Omental fat pad (tissue), 3 donors: ENCODE measurements at regions not wholly inside any gene's neighbourhood (a gene's known extent, or its start where the extent isn't known, plus 50 kb on each side); places are given as distances from the start of the nearest gene placed in this dataset.

Source experiments
- ATAC-seq: fragments of 150-250 bp; one replicate; pipeline ENCODE4 v1.9.1; 2016; ENCODE audit warnings: mild to moderate bottlenecking, moderate library complexity; ENCODE audit not compliant: low FRiP score
- DNase-seq: peaks from one replicate; pipeline ENCODE4 v3.0.0-alpha.2; 2019; ENCODE audit warnings: low spot score
- CTCF ChIP-seq, 3 donors: fragments of 450-650 bp; IDR thresholded peaks; one replicate each; pipeline ENCODE4 v1.5.1; 2016 to 2017; ENCODE audit warnings: antibody characterized with exemption in 3 of 3, mild to moderate bottlenecking in 3 of 3, moderate library complexity in 2 of 3

DNA sequence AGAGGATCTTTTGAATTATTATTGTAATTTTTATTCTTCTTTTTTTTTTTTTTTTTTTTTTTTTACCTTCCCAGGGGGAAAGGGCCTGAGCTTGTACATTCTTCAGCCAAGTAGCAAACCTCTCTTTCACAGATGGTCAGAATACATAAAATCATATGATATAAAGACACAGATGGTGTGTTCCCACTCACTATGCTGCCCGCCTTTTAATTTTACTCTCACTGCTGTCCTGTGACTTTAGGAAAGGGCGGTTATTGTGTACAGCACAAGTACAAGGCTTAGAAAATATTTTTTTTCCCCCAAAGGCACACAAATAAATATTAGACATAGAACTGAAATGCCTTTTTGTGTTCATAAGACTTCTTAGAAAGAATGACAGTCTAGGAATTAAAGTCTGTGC is 213.6 kb downstream of the RPS24 start:
- DNase-seq (no peak), ATAC-seq (no peak)
- TF ChIP-seq CTCF (IDR thresholded peaks at IDR 0.05) = no peak

- no peak for ATAC-seq
- no peak for TF ChIP-seq CTCF (IDR thresholded peaks at IDR 0.05)
- DNase-seq = no peak
Measured at GRCh38 chr10:78247821-78248220, 214.2 kb downstream of the RPS24 start.

- peak; percentile 54 for ATAC-seq
- TF ChIP-seq CTCF (IDR thresholded peaks at IDR 0.05) = no peak
- DNase-seq = no peak
Measured at GRCh38 chr10:78248651-78249464, 215.2 kb downstream of the RPS24 start.

DNA sequence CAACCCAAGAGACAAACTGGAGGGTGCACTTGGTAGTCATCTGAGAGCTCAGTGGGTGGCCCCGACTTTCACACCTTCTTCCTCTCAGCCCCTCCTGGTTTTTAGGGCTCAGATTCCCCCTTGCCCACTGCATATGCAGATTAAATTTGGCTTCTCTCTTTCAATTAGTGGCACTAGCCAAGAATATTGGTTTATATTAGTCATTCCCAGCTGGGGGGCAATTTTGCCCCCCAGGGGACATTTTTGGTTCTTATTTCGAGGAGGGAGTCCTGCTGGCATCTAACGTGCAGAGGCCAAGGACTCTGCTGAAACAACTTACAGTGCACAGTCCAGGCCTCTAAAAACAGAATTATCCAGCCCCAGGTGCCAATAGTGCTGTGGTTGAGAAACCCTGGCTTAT is 216.0 kb downstream of the RPS24 start:
- TF ChIP-seq CTCF (IDR thresholded peaks at IDR 0.05) = no peak
- ATAC-seq = no peak
- no peak for DNase-seq

GRCh38 chr10:78250313-78251015 is 216.8 kb downstream of the RPS24 start:
- DNase-seq (no peak), ATAC-seq (no peak)
- TF ChIP-seq CTCF (IDR thresholded peaks at IDR 0.05) = no peak

DNA sequence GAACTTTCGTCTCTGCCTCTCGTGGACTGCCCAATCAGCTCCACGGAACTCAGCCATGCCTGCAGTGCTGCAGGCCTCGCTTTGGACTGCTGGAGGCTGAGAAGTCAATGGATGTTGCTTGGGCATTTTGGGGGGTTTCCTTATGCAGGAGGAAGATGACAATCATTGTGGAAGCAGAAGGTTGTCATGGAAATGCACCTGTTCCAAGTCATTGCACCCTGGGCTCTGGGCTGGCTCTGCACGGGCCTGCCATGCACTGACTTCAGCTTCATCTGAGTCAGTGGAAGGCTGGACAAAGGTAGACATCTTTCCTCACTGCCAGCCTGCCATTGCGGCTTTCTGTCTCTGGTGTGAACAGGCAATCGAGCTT is 217.3 kb downstream of the RPS24 start:
- no peak for DNase-seq
- ATAC-seq = no peak
- TF ChIP-seq CTCF (IDR thresholded peaks at IDR 0.05) = no peak

DNA sequence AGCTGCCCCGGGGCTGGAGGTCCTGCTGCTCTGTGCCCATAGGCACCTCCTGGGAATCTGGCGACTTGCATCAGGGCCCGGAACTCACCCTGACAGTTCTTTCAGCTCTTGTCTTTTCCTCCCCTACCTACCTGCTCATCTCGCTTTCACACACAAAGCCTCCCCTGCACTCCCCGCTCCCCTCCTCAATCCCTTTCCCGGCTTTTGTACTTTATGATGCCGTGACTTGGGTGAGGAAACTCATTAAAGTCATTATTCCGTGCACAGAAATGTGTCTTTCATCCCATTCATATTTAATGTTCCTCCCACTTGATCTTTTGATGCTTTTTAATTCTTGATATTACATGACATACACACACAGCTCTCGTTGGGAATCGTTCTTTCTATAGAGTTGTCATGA is 218.6 kb downstream of the RPS24 start:
- DNase-seq (no peak), ATAC-seq (no peak)
- TF ChIP-seq CTCF (IDR thresholded peaks at IDR 0.05) = no peak
